AG10803 (cell line): ENCODE measurements at regions not wholly inside any gene's neighbourhood (a gene's known extent, or its start where the extent isn't known, plus 50 kb on each side); places are given as distances from the start of the nearest gene placed in this dataset.

Experiments
- DNase-seq: peaks from one replicate; pipeline ENCODE4 v3.0.0; 2010; ENCODE audit warnings: low read depth
- H3K4me3 ChIP-seq: 2 replicates; pipeline ENCODE4 v1.5.1; 2011; ENCODE audit warnings: mild to moderate bottlenecking, low read length, control low read depth
- TF ChIP-seq, protein P1 (sequence below): conservative IDR thresholded peaks from 2 replicates; pipeline ENCODE4 v1.5.1; 2011; ENCODE audit warnings: mild to moderate bottlenecking, low read length, control low read depth, inconsistent platforms

DNA sequence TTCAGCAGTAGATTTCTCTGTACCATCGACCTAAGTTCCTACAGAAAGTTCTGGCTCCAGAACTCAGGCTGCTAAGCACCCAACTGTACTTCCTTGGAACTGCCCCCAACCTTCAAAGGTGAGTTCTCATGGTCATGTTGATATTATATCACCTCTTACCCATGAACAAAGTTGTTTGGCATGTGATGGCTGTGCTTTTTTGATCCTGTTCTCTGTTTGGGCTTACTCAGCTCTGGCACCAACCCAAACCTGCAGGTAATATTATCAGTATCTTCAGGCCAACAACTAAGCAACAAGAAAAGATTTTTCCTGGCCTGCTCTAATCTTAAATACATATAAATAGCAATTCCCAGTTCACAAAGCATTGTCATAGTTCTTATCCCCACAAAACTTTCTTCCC is 318.7 kb upstream of the LMCD1 start:
- TF ChIP-seq, protein P1, sequence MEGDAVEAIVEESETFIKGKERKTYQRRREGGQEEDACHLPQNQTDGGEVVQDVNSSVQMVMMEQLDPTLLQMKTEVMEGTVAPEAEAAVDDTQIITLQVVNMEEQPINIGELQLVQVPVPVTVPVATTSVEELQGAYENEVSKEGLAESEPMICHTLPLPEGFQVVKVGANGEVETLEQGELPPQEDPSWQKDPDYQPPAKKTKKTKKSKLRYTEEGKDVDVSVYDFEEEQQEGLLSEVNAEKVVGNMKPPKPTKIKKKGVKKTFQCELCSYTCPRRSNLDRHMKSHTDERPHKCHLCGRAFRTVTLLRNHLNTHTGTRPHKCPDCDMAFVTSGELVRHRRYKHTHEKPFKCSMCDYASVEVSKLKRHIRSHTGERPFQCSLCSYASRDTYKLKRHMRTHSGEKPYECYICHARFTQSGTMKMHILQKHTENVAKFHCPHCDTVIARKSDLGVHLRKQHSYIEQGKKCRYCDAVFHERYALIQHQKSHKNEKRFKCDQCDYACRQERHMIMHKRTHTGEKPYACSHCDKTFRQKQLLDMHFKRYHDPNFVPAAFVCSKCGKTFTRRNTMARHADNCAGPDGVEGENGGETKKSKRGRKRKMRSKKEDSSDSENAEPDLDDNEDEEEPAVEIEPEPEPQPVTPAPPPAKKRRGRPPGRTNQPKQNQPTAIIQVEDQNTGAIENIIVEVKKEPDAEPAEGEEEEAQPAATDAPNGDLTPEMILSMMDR, result no peak
- H3K4me3 ChIP-seq, result no peak overlapping the region

DNA sequence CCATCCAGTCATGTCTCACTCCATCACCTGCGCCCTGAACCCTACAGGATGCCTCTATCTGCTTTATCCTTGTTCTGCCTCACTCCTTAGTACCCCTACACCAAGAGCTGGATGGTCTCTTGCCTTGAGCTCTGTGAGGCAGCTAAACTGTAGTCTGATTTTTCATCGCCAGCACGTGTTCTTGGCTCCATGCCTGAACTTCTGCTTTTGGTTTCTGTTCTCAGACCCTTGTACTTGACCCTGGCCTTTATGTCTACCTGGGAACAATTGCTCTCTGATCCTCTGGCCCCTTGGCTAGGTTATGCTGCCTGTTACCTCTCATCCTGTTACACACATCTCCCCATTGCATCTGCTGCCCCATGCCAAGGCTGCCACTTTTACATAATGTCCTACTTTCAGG is 318.0 kb upstream of the LMCD1 start:
- no peak overlapping the region for H3K4me3 ChIP-seq
- DNase-seq, result no peak
- TF ChIP-seq, protein P1, result no peak

More for the DNA sequence above, 318.7 kb upstream of the LMCD1 start:
- DNase-seq, result no peak

DNA sequence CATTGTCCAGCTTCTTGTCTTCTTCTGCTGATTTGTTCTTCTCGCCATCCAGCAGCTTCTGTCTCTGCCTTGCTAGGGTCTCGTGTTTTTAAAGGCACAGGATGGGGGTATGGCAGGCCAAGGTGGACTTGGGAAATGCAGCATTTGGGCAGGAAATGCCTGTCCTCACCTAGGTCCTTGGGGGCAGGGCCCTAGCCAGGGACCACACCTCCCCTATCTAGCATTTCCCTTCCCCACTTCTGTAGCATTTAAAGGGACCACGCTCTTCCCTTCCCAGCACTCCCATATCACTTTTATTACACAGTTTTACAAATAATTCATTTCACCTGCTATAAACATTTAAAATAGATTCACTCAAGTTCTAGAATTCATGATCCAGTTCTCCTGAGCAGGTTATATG is 315.4 kb upstream of the LMCD1 start:
- DNase-seq, result no peak
- no peak overlapping the region for H3K4me3 ChIP-seq
- TF ChIP-seq, protein P1, result no peak

DNA sequence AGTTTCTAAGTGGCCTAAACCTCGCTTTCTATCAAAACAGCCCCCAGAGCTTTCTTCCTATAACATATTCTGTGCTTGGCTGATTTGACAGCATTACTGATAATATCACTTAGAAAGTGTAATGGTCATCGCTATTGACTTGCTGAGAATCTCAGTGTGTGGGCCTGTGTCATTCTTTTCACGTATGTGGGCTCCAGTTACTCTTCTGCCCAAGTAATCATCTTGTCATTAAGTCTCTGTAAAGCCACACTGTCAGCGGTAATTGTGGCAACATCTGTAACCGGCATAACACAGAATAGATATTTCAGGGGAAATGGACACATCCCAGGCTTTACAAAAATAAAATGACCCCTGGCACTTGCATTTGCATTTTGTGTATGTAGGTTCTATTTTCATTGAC is 313.6 kb upstream of the LMCD1 start:
- H3K4me3 ChIP-seq, result no peak overlapping the region
- no peak for DNase-seq
- TF ChIP-seq, protein P1, result no peak

DNA sequence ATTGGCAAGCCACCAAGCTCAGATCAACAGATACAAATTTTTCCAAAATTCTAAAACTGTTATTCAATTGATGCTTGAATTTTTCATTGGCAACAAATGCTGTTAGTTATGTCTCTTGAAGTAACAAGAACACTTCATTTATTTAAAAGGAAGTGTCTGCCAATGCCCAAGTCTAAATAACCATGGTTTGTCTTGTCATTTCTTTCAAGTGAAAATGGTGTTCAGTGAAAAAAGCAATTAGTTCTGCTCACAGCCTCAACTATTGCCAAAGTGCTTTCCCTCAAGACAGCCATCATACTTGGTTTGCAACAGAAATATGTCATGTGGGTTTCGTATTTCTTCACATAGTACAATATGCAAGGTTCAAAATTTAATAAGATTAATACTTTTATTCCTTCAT is 312.6 kb upstream of the LMCD1 start:
- DNase-seq, result no peak
- TF ChIP-seq, protein P1, result no peak
- no peak overlapping the region for H3K4me3 ChIP-seq

DNA sequence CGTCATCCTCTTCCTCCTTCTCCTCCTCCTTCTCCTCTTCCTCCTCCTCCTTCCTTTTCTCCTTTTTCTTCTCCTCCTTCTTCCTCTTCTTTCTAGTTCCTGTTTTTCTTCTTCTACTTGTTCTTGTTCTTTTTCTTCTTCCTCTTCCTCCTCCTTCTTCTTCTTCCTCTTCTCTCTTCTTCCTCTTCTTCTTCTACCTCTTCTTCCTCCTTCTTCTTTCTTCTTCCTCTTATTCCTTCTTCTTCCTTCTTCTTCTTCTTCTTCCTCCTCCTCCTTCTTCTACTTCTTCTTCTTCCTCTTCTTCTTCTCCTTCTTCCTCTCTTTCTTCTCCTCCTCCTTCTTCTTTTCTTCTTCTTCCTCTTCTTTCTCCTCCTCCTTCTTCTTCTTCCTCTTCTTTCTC is 310.2 kb upstream of the LMCD1 start:
- TF ChIP-seq, protein P1, result no peak
- no peak overlapping the region for H3K4me3 ChIP-seq
- no peak for DNase-seq

DNA sequence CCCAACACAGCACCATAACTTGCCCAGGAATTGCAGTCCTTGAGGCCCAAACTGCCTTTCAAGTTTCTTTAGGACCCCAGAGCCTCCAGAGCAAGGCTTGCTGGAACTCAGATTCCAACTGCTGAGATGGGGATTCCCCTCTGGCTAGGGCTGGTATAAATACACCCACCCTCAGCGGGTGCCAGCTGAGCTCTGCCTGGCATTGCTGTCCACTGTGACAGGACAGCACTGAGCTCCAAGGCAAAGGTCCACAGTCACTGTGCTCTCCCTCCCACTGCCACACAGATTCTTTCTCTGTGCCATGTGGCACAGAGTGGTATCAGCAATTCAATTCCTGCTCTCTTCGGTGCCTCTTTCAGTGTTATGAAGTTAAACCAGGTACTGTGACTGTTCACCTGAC is 304.2 kb upstream of the LMCD1 start:
- H3K4me3 ChIP-seq, result no peak overlapping the region
- no peak for DNase-seq
- TF ChIP-seq, protein P1, result no peak
